Neural cell (in vitro differentiated cells): ENCODE measurements at regions not wholly inside any gene's neighbourhood (a gene's known extent, or its start where the extent isn't known, plus 50 kb on each side); places are given as distances from the start of the nearest gene placed in this dataset.

ENCODE experiments used
- H2AFZ ChIP-seq: fragments of 200-600, 300-800 bp; sonication (generic), shearing (Covaris generic); 2 replicates; pipeline ENCODE4 v1.6.0; 2014; ENCODE audit warnings: low read depth, mild to moderate bottlenecking, antibody characterized with exemption, low read length, moderate library complexity
- H3F3A ChIP-seq: fragments of 200-600 bp; shearing (Covaris generic); 2 replicates; pipeline ENCODE4 v1.6.1; 2016; ENCODE audit warnings: mild to moderate bottlenecking, moderate library complexity, mixed read lengths, antibody characterized with exemption, low read length; ENCODE audit not compliant: insufficient read depth, poor library complexity, severe bottlenecking
- H3K27ac ChIP-seq: fragments of 200-600, 300-800 bp; sonication (generic), shearing (Covaris generic); 2 replicates; pipeline ENCODE4 v1.5.1; 2014; ENCODE audit warnings: mild to moderate bottlenecking, low read length, moderate library complexity
- H3K27me3 ChIP-seq: fragments of 300-800, 200-600 bp; sonication (generic), shearing (Covaris generic); 2 replicates; pipeline ENCODE4 v1.6.0; 2014; ENCODE audit warnings: mild to moderate bottlenecking, low read depth, low read length, moderate library complexity; ENCODE audit not compliant: insufficient read depth
- H3K36me3 ChIP-seq: fragments of 300-800, 200-600 bp; sonication (generic), shearing (Covaris generic); 2 replicates; pipeline ENCODE4 v1.5.1; 2014; ENCODE audit warnings: mild to moderate bottlenecking, antibody characterized with exemption, low read length, moderate library complexity; ENCODE audit not compliant: insufficient read depth
- H3K4me2 ChIP-seq: fragments of 300-800, 200-600 bp; sonication (generic), shearing (Covaris generic); 2 replicates; pipeline ENCODE4 v1.6.0; 2014; ENCODE audit warnings: mild to moderate bottlenecking, low read length
- H3K4me3 ChIP-seq: fragments of 300-800, 200-600 bp; sonication (generic), shearing (Covaris generic); 2 replicates; pipeline ENCODE4 v1.5.1; 2014; ENCODE audit warnings: mild to moderate bottlenecking, low read length, moderate library complexity
- H3K79me2 ChIP-seq: fragments of 200-600 bp; shearing (Covaris generic); replicated peaks from 2 replicates; pipeline ENCODE4 v1.6.0; 2014; ENCODE audit warnings: mild to moderate bottlenecking, low read length, moderate library complexity; ENCODE audit not compliant: insufficient read depth
- H3K9ac ChIP-seq: fragments of 300-800, 200-600 bp; sonication (generic), shearing (Covaris generic); 2 replicates; pipeline ENCODE4 v1.6.1; 2016; ENCODE audit warnings: mild to moderate bottlenecking, low read length, mixed read lengths
- H3K9me2 ChIP-seq: fragments of 200-600 bp; shearing (Covaris generic); 2 replicates; pipeline ENCODE4 v1.6.1; 2016; ENCODE audit warnings: mild to moderate bottlenecking, low read length, mixed read lengths; ENCODE audit not compliant: insufficient read depth
- H3K9me3 ChIP-seq: fragments of 200-600, 300-800 bp; sonication (generic), shearing (Covaris generic); 2 replicates; pipeline ENCODE4 v1.6.1; 2016; ENCODE audit warnings: mild to moderate bottlenecking, mixed run types, low read length, moderate library complexity, mixed read lengths
- H4K20me1 ChIP-seq: fragments of 200-600 bp; shearing (Covaris generic); 2 replicates; pipeline ENCODE4 v1.6.1; 2016; ENCODE audit warnings: mild to moderate bottlenecking, mixed run types; ENCODE audit not compliant: insufficient read depth
- EP300 ChIP-seq: fragments of 450-650 bp; conservative IDR thresholded peaks from 2 replicates; pipeline ENCODE4 v1.6.1; 2014; ENCODE audit warnings: antibody characterized with exemption, mild to moderate bottlenecking, moderate library complexity; ENCODE audit not compliant: poor library complexity, severe bottlenecking
- EZH2 ChIP-seq: fragments of 200-600, 300-800 bp; shearing (Covaris generic), sonication (generic); IDR thresholded peaks from 2 replicates; pipeline ENCODE4 v1.6.1; 2014; ENCODE audit warnings: antibody characterized with exemption, low read length, borderline replicate concordance, mild to moderate bottlenecking; ENCODE audit not compliant: insufficient read depth, poor library complexity, severe bottlenecking
- MXI1 ChIP-seq: fragments of 450-650 bp; conservative IDR thresholded peaks from 2 replicates; pipeline ENCODE4 v1.6.1; 2014; ENCODE audit warnings: antibody characterized with exemption, mild to moderate bottlenecking; ENCODE audit not compliant: poor library complexity, severe bottlenecking
- POLR2AphosphoS5 ChIP-seq: IDR thresholded peaks from 2 replicates; pipeline ENCODE4 v1.6.1; 2012
- RAD21 ChIP-seq: fragments of 450-650 bp; conservative IDR thresholded peaks from 2 replicates; pipeline ENCODE4 v1.6.1; 2014; ENCODE audit warnings: antibody characterized with exemption, mild to moderate bottlenecking, moderate library complexity
- SMC3 ChIP-seq: fragments of 450-650 bp; conservative IDR thresholded peaks from 2 replicates; pipeline ENCODE4 v1.6.1; 2014; ENCODE audit warnings: antibody characterized with exemption, mild to moderate bottlenecking, moderate library complexity; ENCODE audit not compliant: poor library complexity
- TAF1 ChIP-seq: IDR thresholded peaks from 2 replicates; pipeline ENCODE4 v1.6.1; 2012; ENCODE audit warnings: low read depth
- TF ChIP-seq, protein P1 (sequence below): IDR thresholded peaks from 2 replicates; pipeline ENCODE4 v1.6.1; 2012; ENCODE audit warnings: borderline replicate concordance
- TF ChIP-seq, protein P2 (sequence below): fragments of 450-650 bp; IDR thresholded peaks from 2 replicates; pipeline ENCODE4 v1.5.1; 2014; ENCODE audit warnings: antibody characterized with exemption, mild to moderate bottlenecking, moderate library complexity; ENCODE audit not compliant: poor library complexity, severe bottlenecking

DNA sequence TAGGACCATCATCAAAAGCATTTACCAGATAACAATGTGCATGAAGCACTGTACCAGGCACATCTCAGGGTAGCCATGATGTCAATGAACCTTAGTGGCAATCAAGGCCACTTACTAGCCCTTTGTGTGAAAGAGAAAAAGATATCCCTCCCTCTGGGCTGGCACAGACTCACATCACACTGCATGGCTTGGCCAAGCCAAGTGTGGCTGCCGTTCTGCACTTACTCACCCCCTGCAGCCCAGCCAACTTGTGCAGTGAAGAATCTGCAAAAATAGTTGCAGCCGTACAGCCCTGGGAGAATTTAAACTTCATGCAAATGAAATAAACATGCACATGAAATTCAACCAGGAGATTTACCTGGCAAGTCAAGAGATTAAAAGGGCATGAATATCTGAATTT is 333.5 kb downstream of the DEPDC1B start:
- H3K36me3 ChIP-seq, result no peaks in the 10 kb centered on the region
- no peak overlapping the region for H3K9ac ChIP-seq
- H3K79me2 ChIP-seq, result no peaks in the 10 kb centered on the region
- no peaks in the 10 kb centered on the region for H3K27me3 ChIP-seq
- TF ChIP-seq EZH2 (no peak), SMC3 (no peak), TAF1 (no peak)
- TF ChIP-seq, protein P1, sequence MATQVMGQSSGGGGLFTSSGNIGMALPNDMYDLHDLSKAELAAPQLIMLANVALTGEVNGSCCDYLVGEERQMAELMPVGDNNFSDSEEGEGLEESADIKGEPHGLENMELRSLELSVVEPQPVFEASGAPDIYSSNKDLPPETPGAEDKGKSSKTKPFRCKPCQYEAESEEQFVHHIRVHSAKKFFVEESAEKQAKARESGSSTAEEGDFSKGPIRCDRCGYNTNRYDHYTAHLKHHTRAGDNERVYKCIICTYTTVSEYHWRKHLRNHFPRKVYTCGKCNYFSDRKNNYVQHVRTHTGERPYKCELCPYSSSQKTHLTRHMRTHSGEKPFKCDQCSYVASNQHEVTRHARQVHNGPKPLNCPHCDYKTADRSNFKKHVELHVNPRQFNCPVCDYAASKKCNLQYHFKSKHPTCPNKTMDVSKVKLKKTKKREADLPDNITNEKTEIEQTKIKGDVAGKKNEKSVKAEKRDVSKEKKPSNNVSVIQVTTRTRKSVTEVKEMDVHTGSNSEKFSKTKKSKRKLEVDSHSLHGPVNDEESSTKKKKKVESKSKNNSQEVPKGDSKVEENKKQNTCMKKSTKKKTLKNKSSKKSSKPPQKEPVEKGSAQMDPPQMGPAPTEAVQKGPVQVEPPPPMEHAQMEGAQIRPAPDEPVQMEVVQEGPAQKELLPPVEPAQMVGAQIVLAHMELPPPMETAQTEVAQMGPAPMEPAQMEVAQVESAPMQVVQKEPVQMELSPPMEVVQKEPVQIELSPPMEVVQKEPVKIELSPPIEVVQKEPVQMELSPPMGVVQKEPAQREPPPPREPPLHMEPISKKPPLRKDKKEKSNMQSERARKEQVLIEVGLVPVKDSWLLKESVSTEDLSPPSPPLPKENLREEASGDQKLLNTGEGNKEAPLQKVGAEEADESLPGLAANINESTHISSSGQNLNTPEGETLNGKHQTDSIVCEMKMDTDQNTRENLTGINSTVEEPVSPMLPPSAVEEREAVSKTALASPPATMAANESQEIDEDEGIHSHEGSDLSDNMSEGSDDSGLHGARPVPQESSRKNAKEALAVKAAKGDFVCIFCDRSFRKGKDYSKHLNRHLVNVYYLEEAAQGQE, result no peak
- TF ChIP-seq, protein P2, sequence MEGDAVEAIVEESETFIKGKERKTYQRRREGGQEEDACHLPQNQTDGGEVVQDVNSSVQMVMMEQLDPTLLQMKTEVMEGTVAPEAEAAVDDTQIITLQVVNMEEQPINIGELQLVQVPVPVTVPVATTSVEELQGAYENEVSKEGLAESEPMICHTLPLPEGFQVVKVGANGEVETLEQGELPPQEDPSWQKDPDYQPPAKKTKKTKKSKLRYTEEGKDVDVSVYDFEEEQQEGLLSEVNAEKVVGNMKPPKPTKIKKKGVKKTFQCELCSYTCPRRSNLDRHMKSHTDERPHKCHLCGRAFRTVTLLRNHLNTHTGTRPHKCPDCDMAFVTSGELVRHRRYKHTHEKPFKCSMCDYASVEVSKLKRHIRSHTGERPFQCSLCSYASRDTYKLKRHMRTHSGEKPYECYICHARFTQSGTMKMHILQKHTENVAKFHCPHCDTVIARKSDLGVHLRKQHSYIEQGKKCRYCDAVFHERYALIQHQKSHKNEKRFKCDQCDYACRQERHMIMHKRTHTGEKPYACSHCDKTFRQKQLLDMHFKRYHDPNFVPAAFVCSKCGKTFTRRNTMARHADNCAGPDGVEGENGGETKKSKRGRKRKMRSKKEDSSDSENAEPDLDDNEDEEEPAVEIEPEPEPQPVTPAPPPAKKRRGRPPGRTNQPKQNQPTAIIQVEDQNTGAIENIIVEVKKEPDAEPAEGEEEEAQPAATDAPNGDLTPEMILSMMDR, result no peak
- H3K27ac ChIP-seq, result no peak overlapping the region
- H3K9me2 ChIP-seq, result no peaks in the 10 kb centered on the region
- H3K9me3 ChIP-seq, result no peaks in the 10 kb centered on the region
- H3K4me2 ChIP-seq, result no peak overlapping the region
- H4K20me1 ChIP-seq, result no peaks in the 10 kb centered on the region
- H3K4me3 ChIP-seq, result no peak overlapping the region
- H3F3A ChIP-seq, result no peaks in the 10 kb centered on the region
- no peak overlapping the region for H2AFZ ChIP-seq

GRCh38 chr5:60365001-60365400 is 335.0 kb downstream of the DEPDC1B start:
- Histone ChIP-seq H3K36me3 (no peaks in the 10 kb centered on the region), H3F3A (no peaks in the 10 kb centered on the region), H3K27me3 (no peaks in the 10 kb centered on the region), H2AFZ (no peak overlapping the region), H3K9me3 (no peaks in the 10 kb centered on the region), H3K79me2 (no peaks in the 10 kb centered on the region), H3K27ac (no peak overlapping the region), H4K20me1 (no peaks in the 10 kb centered on the region), H3K4me2 (no peak overlapping the region), H3K9ac (no peak overlapping the region), H3K9me2 (no peaks in the 10 kb centered on the region), H3K4me3 (no peak overlapping the region)
- TF ChIP-seq SMC3 (no peak), EP300 (no peak), TAF1 (no peak), EZH2 (no peak), MXI1 (no peak), RAD21 (no peak), POLR2AphosphoS5 (no peak)
- TF ChIP-seq, protein P1, result no peak
- TF ChIP-seq, protein P2, result no peak
